ENCODE measurements at regions not wholly inside any gene's neighbourhood (a gene's known extent, or its start where the extent isn't known, plus 50 kb on each side); places are given as distances from the start of the nearest gene placed in this dataset.

DNA sequence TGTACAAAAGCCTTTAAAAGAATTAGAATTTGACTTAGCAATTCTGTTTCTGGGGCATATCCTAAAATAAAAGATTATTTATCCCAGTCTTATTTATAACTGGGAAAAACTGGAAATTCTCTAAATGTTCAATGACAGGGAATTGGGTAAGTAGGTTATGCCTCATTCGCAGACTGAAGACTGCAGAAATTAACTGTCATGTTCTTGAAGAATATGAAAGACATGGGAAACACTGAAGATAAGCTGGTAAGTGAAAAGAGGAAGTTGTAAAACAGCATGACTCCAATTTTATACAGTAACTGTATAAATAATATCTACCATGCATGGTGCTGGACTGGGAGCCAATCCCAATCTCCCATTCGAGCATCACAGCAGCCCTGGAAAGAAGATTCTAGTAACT, 50.6 kb upstream of the SLC2A1 start:
- DNase-seq (ENCODE audit: low read depth in 4 of 4, low spot score in 2 of 4) = no peak

- no peak for DNase-seq (ENCODE audit: low read depth in 4 of 4, low spot score in 2 of 4)
These were observed 49.7 kb upstream of the SLC2A1 start for GRCh38 chr1:43008115-43009060.
